T follicular helper cell (primary cell): ENCODE measurements at regions not wholly inside any gene's neighbourhood (a gene's known extent, or its start where the extent isn't known, plus 50 kb on each side); places are given as distances from the start of the nearest gene placed in this dataset.

Source experiments
- DNase-seq: peaks from one replicate; pipeline ENCODE4 v3.0.0-alpha.2; 2020; ENCODE audit warnings: low read depth

GRCh38 chr1:112788054-112788453 lies 72.9 kb upstream of the PPM1J start:
- no peak for DNase-seq

- DNase-seq: no peak
These were observed 67.9 kb upstream of the PPM1J start for GRCh38 chr1:112783059-112783458.

GRCh38 chr1:112779665-112780526 lies 64.8 kb upstream of the PPM1J start:
- no peak for DNase-seq

GRCh38 chr1:112778137-112778536 lies 63.0 kb upstream of the PPM1J start:
- DNase-seq: no peak

- no peak for DNase-seq
These were observed 61.6 kb upstream of the PPM1J start for GRCh38 chr1:112776688-112777087.

GRCh38 chr1:112772781-112773180 lies 57.6 kb upstream of the PPM1J start:
- no peak for DNase-seq

- no peak for DNase-seq
These were observed 55.6 kb upstream of the PPM1J start for GRCh38 chr1:112770724-112771123.

GRCh38 chr1:112769611-112770010 lies 54.5 kb upstream of the PPM1J start:
- no peak for DNase-seq

GRCh38 chr1:112767646-112768045 lies 52.5 kb upstream of the PPM1J start:
- no peak for DNase-seq
